ENCODE measurements at regions not wholly inside any gene's neighbourhood (a gene's known extent, or its start where the extent isn't known, plus 50 kb on each side); places are given as distances from the start of the nearest gene placed in this dataset.

DNA sequence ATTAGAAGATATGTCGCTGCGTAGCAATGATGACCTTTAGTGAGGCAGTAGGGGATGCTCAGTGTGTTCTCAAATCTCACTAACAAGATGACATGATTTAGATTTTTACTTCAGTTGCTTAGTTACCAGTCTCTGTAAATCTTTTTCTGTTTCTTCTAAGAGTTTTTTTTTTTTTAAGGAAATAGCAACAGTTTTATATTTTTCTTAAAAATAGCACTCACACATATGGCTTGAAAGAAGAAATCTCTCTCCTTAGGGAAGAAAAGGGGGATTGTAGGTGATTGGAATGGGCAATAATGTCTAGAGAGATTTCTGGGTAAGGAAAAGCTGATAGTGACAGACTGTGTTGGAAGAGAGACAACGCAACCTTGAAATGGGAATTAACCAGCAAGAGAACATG is 524.6 kb upstream of the ARPP21 start:
- TF ChIP-seq, protein P1, sequence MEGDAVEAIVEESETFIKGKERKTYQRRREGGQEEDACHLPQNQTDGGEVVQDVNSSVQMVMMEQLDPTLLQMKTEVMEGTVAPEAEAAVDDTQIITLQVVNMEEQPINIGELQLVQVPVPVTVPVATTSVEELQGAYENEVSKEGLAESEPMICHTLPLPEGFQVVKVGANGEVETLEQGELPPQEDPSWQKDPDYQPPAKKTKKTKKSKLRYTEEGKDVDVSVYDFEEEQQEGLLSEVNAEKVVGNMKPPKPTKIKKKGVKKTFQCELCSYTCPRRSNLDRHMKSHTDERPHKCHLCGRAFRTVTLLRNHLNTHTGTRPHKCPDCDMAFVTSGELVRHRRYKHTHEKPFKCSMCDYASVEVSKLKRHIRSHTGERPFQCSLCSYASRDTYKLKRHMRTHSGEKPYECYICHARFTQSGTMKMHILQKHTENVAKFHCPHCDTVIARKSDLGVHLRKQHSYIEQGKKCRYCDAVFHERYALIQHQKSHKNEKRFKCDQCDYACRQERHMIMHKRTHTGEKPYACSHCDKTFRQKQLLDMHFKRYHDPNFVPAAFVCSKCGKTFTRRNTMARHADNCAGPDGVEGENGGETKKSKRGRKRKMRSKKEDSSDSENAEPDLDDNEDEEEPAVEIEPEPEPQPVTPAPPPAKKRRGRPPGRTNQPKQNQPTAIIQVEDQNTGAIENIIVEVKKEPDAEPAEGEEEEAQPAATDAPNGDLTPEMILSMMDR (IDR thresholded peaks at IDR 0.05): no peak
- no peak for TF ChIP-seq POLR2A (IDR thresholded peaks at IDR 0.05)

All from sigmoid colon (tissue), 3 donors.